Uterus (tissue), 3 donors: ENCODE measurements at regions not wholly inside any gene's neighbourhood (a gene's known extent, or its start where the extent isn't known, plus 50 kb on each side); places are given as distances from the start of the nearest gene placed in this dataset.

Experiments used
- DNase-seq, 2 donors: peaks; one replicate each; pipeline ENCODE4 v3.0.0-alpha.2; 2019 to 2020
- H3K27ac ChIP-seq, 2 donors: fragments of 200-600 bp; sonication (generic); 1 replicate in 1 of 2; 2 replicates in 1 of 2; pipeline ENCODE4 v1.5.1; 2016 to 2018
- H3K27me3 ChIP-seq, 2 donors: fragments of 200-600 bp; sonication (generic); one replicate each; pipeline ENCODE4 v1.5.1; 2018 to 2019; ENCODE audit warnings: control low read depth in 1 of 2
- H3K36me3 ChIP-seq, 2 donors: fragments of 200-600 bp; sonication (generic); one replicate each; pipeline ENCODE4 v1.5.1; 2019; ENCODE audit warnings: control low read depth in 1 of 2
- H3K4me1 ChIP-seq, 2 donors: fragments of 200-600 bp; sonication (generic); one replicate each; pipeline ENCODE4 v1.5.1; 2018 to 2019; ENCODE audit warnings: control low read depth in 1 of 2
- H3K4me3 ChIP-seq, 2 donors: fragments of 200-600 bp; sonication (generic); 1 replicate in 1 of 2; 2 replicates in 1 of 2; pipeline ENCODE4 v1.5.1; 2018 to 2019; ENCODE audit warnings: mild to moderate bottlenecking in 1 of 2
- H3K9me3 ChIP-seq, 2 donors: fragments of 200-600 bp; sonication (generic); one replicate each; pipeline ENCODE4 v1.5.1; 2019; ENCODE audit warnings: control low read depth in 1 of 2
- POLR2A ChIP-seq, 2 donors: fragments of 450-650 bp; IDR thresholded peaks; one replicate each; pipeline ENCODE4 v1.6.1; 2016; ENCODE audit warnings: antibody characterized with exemption in 2 of 2, mild to moderate bottlenecking in 1 of 2, moderate library complexity in 1 of 2
- intact Hi-C: fragments of 100-400 bp; cut with DNase I; formaldehyde crosslinking; loops from one replicate; pipeline ENCODE4 v1.15.1; 2023; ENCODE audit warnings: low total_unique reads
- TF ChIP-seq, protein P1 (sequence below), 4 experiments: fragments of 200-600 bp in 2 of 4; fragments of 450-650 bp in 2 of 4; sonication (generic) in 2 of 4; IDR thresholded peaks; one replicate each; pipeline ENCODE4 v1.5.1; 2016 to 2019; ENCODE audit warnings: antibody characterized with exemption in 4 of 4, mild to moderate bottlenecking in 2 of 4, moderate library complexity in 1 of 4
- donor health status: DM: yes; HTN: yes; CAD: no.

DNA sequence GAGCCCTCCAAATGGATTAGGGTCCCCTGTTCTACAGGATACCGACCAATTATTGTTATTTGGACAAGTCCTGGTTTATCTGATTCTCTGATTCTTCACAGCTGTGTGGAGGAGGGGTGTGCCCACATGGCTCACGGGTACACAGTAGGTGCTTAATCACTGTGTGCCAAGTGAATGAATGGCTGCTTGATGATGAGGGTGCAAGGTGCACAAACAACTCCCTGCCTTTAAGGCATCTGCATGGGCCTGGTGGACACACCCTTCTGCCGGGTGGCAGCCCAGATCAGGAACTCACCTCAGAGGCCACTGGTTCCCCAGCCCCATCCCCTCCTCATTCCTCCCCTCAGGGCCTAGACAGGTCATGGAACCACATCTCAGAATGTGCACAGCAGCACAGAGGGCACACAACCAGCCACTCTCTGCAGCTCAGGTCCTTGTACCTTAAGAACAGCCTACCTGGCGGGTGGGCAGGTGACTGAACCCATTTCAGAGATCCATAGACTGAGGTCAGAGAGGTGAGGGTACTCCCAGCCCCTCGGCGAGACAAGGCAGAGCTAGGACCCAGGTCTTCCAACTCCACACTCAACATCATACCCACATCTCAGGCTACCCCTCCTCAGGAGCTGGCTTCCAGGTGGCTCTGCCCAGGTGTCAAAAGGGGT is 50.3 kb downstream of the SHANK2 start:
- no peak for DNase-seq
- H3K4me1 ChIP-seq = no peaks in the 10 kb centered on the region
- H3K4me3 ChIP-seq = no peak overlapping the region
- intact Hi-C loops = no loop called here
- no peaks in the 10 kb centered on the region for H3K9me3 ChIP-seq
- H3K36me3 ChIP-seq = no peaks in the 10 kb centered on the region
- no peaks in the 10 kb centered on the region for H3K27me3 ChIP-seq
- H3K27ac ChIP-seq = no peak overlapping the region
- TF ChIP-seq POLR2A (IDR thresholded peaks at IDR 0.05) = no peak
- TF ChIP-seq, protein P1, sequence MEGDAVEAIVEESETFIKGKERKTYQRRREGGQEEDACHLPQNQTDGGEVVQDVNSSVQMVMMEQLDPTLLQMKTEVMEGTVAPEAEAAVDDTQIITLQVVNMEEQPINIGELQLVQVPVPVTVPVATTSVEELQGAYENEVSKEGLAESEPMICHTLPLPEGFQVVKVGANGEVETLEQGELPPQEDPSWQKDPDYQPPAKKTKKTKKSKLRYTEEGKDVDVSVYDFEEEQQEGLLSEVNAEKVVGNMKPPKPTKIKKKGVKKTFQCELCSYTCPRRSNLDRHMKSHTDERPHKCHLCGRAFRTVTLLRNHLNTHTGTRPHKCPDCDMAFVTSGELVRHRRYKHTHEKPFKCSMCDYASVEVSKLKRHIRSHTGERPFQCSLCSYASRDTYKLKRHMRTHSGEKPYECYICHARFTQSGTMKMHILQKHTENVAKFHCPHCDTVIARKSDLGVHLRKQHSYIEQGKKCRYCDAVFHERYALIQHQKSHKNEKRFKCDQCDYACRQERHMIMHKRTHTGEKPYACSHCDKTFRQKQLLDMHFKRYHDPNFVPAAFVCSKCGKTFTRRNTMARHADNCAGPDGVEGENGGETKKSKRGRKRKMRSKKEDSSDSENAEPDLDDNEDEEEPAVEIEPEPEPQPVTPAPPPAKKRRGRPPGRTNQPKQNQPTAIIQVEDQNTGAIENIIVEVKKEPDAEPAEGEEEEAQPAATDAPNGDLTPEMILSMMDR (IDR thresholded peaks at IDR 0.05) = no peak

DNA sequence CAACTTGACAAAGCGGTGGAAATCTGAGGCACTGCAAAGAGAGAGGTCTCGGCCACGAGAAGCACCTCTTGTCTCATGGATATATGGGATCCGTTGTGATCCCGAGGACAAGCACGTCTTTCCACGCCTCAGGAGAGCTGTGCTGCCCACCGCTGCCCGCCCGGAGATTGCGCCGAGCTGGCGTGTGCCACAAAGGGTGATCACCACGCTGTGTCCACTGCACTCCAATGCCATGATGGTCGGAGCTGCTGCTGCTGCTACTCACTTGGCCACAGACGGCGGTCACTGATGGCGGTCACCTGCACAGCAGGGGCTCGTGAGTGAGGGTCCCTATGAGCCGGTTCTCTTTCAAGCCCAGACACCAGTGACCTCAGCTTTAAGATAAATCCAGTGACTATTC is 51.1 kb downstream of the SHANK2 start:
- intact Hi-C loops = no loop called here
- no peak for TF ChIP-seq POLR2A (IDR thresholded peaks at IDR 0.05)
- TF ChIP-seq, protein P1 (IDR thresholded peaks at IDR 0.05) = no peak
- no peak overlapping the region for H3K4me3 ChIP-seq
- H3K4me1 ChIP-seq = no peaks in the 10 kb centered on the region
- no peaks in the 10 kb centered on the region for H3K36me3 ChIP-seq
- H3K9me3 ChIP-seq = no peaks in the 10 kb centered on the region
- no peak for DNase-seq
- H3K27me3 ChIP-seq = no peaks in the 10 kb centered on the region
- H3K27ac ChIP-seq = no peak overlapping the region

DNA sequence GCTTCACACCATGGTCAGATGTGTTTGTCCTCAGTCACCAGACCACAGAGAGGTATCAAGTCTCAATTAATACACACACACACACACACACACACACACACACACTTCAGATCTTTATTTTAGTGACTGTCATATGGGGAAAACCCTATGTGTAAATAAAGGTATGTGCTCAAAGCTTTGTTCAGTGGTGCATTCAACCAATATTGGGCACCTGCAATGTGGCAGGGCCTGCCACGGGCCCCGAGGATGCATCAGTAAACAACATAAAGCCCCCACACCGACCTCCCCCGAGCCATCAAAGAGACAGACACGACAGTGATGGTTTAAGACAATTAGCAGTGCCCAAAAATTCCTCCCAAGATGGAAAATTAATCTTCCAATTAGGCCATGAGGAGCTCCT is 51.6 kb downstream of the SHANK2 start:
- Histone ChIP-seq H3K36me3 (no peaks in the 10 kb centered on the region), H3K4me1 (no peaks in the 10 kb centered on the region), H3K4me3 (no peak overlapping the region), H3K27me3 (no peaks in the 10 kb centered on the region), H3K27ac (no peak overlapping the region), H3K9me3 (no peaks in the 10 kb centered on the region)
- intact Hi-C loops = no loop called here
- TF ChIP-seq, protein P1 (IDR thresholded peaks at IDR 0.05) = no peak
- no peak for TF ChIP-seq POLR2A (IDR thresholded peaks at IDR 0.05)
- DNase-seq = no peak

DNA sequence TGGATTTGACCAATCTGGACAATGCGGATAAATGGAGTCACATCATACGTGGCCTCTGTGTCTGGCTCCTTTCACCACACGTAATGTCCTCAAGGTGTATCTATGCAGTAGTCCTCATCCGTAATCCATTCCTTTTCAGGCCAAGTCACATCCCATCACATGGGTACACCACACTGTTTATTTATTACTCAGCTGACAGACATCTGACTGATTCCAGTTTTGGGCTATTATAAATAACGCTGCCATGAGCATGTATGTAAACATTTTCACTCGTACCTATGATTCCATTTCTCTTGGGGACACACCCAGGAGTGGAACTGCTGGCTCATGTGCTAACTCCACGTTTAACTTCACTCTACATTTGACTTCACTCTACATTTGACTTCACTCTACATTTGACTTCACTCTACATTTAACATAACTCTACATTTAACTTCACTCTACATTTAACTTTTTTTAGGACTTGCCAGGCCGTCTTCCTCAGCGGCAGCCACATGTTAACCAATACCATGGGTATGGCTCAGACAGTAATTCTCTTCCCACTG is 52.1 kb downstream of the SHANK2 start:
- intact Hi-C loops = no loop called here
- DNase-seq = no peak
- H3K27ac ChIP-seq = no peak overlapping the region
- no peaks in the 10 kb centered on the region for H3K4me1 ChIP-seq
- H3K4me3 ChIP-seq = no peak overlapping the region
- no peaks in the 10 kb centered on the region for H3K9me3 ChIP-seq
- H3K36me3 ChIP-seq = no peaks in the 10 kb centered on the region
- no peaks in the 10 kb centered on the region for H3K27me3 ChIP-seq
- no peak for TF ChIP-seq POLR2A (IDR thresholded peaks at IDR 0.05)
- TF ChIP-seq, protein P1 (IDR thresholded peaks at IDR 0.05) = no peak

DNA sequence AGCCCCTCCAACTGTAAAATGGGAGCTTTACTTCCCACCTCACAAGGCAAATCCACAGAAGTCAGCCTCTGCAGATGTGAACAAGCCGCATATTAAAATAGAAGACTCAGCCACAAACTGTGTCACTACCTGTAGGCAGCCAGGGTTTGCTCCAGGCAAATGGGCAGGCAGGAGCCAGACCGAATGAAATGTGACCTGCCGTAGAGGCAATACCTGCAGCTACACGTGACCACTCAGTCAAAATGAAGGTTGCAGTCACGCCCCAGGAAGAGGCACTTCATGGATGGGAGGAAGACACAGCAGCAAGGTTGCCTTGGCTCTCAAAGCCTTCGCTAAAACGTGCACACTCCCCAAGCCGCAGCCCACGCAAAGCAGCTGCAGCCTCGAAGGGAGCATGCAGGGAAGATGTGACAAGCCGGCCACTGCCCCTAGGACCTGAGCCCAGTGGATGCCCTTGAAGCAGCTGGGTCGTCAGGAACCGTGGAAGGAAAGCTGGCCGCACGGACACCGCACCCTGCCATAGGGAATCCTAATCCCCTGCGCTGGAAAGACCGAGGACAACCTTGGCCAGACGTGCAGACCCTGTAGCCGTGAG is 53.1 kb downstream of the SHANK2 start:
- no peaks in the 10 kb centered on the region for H3K9me3 ChIP-seq
- intact Hi-C loops = no loop called here
- H3K27me3 ChIP-seq = no peaks in the 10 kb centered on the region
- H3K4me1 ChIP-seq = no peaks in the 10 kb centered on the region
- H3K36me3 ChIP-seq = no peaks in the 10 kb centered on the region
- DNase-seq = no peak
- no peak for TF ChIP-seq POLR2A (IDR thresholded peaks at IDR 0.05)
- TF ChIP-seq, protein P1 (IDR thresholded peaks at IDR 0.05) = no peak
- no peak overlapping the region for H3K27ac ChIP-seq
- no peak overlapping the region for H3K4me3 ChIP-seq
